ENCODE measurements at regions not wholly inside any gene's neighbourhood (a gene's known extent, or its start where the extent isn't known, plus 50 kb on each side); places are given as distances from the start of the nearest gene placed in this dataset.

- dilution Hi-C loops (cut with MboI; ENCODE audit: extremely low pct_ligation_motif_present, low sequenced_read_pairs) = no loop called here
- intact Hi-C loops (cut with micrococcal nuclease) = no loop called here
- Histone ChIP-seq H3K79me2 (ENCODE audit: control insufficient read depth, insufficient read depth, low read length) (no peaks in the 10 kb centered on the region), H2AFZ (ENCODE audit: low read depth, low read length) (no peak overlapping the region), H3K9me3 (replicated peaks; ENCODE audit: control insufficient read depth, insufficient read depth, low read length) (no peaks in the 10 kb centered on the region), H3K4me1 (ENCODE audit: control insufficient read depth, extremely low read depth, insufficient read depth, low read length) (no peaks in the 10 kb centered on the region), H3K27ac (ENCODE audit: insufficient read depth, low read depth, low read length) (no peak overlapping the region), H3K9me1 (replicated peaks; ENCODE audit: control insufficient read depth, extremely low read depth, insufficient read depth, low read length) (no peaks in the 10 kb centered on the region), H3K27me3 (ENCODE audit: control insufficient read depth in 2 of 2, insufficient read depth in 2 of 2, low read length in 2 of 2) (no peaks in the 10 kb centered on the region), H3K4me2 (ENCODE audit: insufficient read depth, low read length) (no peak overlapping the region), H3K36me3 (ENCODE audit: control insufficient read depth in 2 of 2, extremely low read depth in 1 of 2, insufficient read depth in 2 of 2, low read length in 2 of 2) (no peaks in the 10 kb centered on the region), H3K9ac (replicated peaks; ENCODE audit: extremely low read depth, insufficient read depth, low read length) (no peak overlapping the region), H4K20me1 (replicated peaks; ENCODE audit: control insufficient read depth, extremely low read depth, insufficient read depth, low read length) (no peaks in the 10 kb centered on the region), H3K4me3 (replicated peaks in 1 of 3; ENCODE audit: insufficient read depth in 1 of 3, low read depth in 1 of 3, low read length in 3 of 3) (no peak overlapping the region)
- no peak for DNase-seq (ENCODE audit: low read depth, low spot score)
- BruUV-seq (replicated peaks) = no TSS peak
- ChIA-PET POLR2A (no interaction called here), CTCF (no interaction called here)
- FAIRE-seq = no peak
- TF ChIP-seq POLR2A (IDR thresholded peaks at IDR 0.05; ENCODE audit: low read depth, low read length) = no peak
- TF ChIP-seq GATA2 (IDR thresholded peaks at IDR 0.05; ENCODE audit: insufficient read depth, insufficient read length, low read depth, low read length) = no peak
- no peak for TF ChIP-seq FOS (IDR thresholded peaks at IDR 0.05; ENCODE audit: borderline replicate concordance, insufficient read depth, low read length)
- TF ChIP-seq, protein P1, sequence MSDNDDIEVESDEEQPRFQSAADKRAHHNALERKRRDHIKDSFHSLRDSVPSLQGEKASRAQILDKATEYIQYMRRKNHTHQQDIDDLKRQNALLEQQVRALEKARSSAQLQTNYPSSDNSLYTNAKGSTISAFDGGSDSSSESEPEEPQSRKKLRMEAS (IDR thresholded peaks at IDR 0.05; ENCODE audit: insufficient read depth, insufficient read length) = no peak
- TF ChIP-seq, protein P2, sequence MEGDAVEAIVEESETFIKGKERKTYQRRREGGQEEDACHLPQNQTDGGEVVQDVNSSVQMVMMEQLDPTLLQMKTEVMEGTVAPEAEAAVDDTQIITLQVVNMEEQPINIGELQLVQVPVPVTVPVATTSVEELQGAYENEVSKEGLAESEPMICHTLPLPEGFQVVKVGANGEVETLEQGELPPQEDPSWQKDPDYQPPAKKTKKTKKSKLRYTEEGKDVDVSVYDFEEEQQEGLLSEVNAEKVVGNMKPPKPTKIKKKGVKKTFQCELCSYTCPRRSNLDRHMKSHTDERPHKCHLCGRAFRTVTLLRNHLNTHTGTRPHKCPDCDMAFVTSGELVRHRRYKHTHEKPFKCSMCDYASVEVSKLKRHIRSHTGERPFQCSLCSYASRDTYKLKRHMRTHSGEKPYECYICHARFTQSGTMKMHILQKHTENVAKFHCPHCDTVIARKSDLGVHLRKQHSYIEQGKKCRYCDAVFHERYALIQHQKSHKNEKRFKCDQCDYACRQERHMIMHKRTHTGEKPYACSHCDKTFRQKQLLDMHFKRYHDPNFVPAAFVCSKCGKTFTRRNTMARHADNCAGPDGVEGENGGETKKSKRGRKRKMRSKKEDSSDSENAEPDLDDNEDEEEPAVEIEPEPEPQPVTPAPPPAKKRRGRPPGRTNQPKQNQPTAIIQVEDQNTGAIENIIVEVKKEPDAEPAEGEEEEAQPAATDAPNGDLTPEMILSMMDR (IDR thresholded peaks at IDR 0.05; ENCODE audit: extremely low read depth in 1 of 2, insufficient read depth in 1 of 2, low read depth in 1 of 2, low read length in 2 of 2) = no peak
- no peak for TF ChIP-seq EZH2 (IDR thresholded peaks at IDR 0.05; ENCODE audit: borderline replicate concordance, low read depth, low read length, severe bottlenecking)
- no peak for TF ChIP-seq POLR2AphosphoS5 (IDR thresholded peaks at IDR 0.05; ENCODE audit: insufficient read depth, low read depth, low read length)
- no peak for TF ChIP-seq JUN (IDR thresholded peaks at IDR 0.05; ENCODE audit: borderline replicate concordance, insufficient read depth, insufficient read length, low read depth)
- TF ChIP-seq MYC (IDR thresholded peaks at IDR 0.05; ENCODE audit: low read depth, low read length) = no peak
Observed at GRCh38 chr2:121162893-121163292, 122.1 kb downstream of the TFCP2L1 start.
